Heart right ventricle (tissue), 16 donors: ENCODE measurements at regions not wholly inside any gene's neighbourhood (a gene's known extent, or its start where the extent isn't known, plus 50 kb on each side); places are given as distances from the start of the nearest gene placed in this dataset.

ENCODE experiments used
- ATAC-seq, 8 donors: fragments of 200-7000 bp; cut with Tn5 transposase; one replicate each; pipeline ENCODE4 v1.9.1; 2020; ENCODE audit warnings: mild to moderate bottlenecking in 8 of 8, moderate library complexity in 8 of 8, moderate number of reproducible peaks in 1 of 8
- DNase-seq, 2 donors: peaks; one replicate each; pipeline ENCODE4 v3.0.0-alpha.2; 2020
- H3K27ac ChIP-seq, 10 donors: fragments of 200-600 bp; sonication (generic) in 2 of 10; one replicate each; pipeline versions ENCODE4 v1.5.0 to v1.8.0; 2020 to 2022; ENCODE audit warnings: mild to moderate bottlenecking in 3 of 10
- H3K27me3 ChIP-seq, 7 donors: fragments of 200-600 bp; one replicate each; pipeline ENCODE4 v1.8.0; 2021 to 2022; ENCODE audit warnings: mild to moderate bottlenecking in 2 of 7
- H3K36me3 ChIP-seq, 9 donors: fragments of 200-600 bp; sonication (generic) in 1 of 9; one replicate each; pipeline versions ENCODE4 v1.5.0 to v1.8.0; 2020 to 2022; ENCODE audit warnings: mild to moderate bottlenecking in 2 of 9
- H3K4me1 ChIP-seq, 9 donors: fragments of 200-600 bp; sonication (generic) in 1 of 9; one replicate each; pipeline versions ENCODE4 v1.5.0 to v1.8.0; 2020 to 2022; ENCODE audit warnings: mild to moderate bottlenecking in 4 of 9
- H3K4me3 ChIP-seq, 10 donors: fragments of 200-600 bp; sonication (generic) in 2 of 10; one replicate each; pipeline versions ENCODE4 v1.5.0 to v1.8.0; 2020 to 2022; ENCODE audit warnings: mild to moderate bottlenecking in 7 of 10, moderate library complexity in 2 of 10
- H3K9me3 ChIP-seq, 11 donors: fragments of 200-600 bp in 10 of 11; sonication (generic) in 2 of 11; one replicate each; pipeline versions ENCODE4 v1.5.0 to v1.8.0; 2013 to 2022; ENCODE audit warnings: mild to moderate bottlenecking in 2 of 11, control low read depth in 1 of 11, moderate library complexity in 1 of 11
- WGBS, 2 donors: extraction: QIAGEN DNeasy Blood & Tissue Kit; methylation state at CpG; one replicate each; pipeline ENCODE4 v1.1.7; 2013; ENCODE audit warnings: inconsistent platforms in 1 of 2; 5-methylcytosine and 5-hydroxymethylcytosine counted together
- intact Hi-C, 10 donors: fragments of 100-400 bp; cut with DNase I; formaldehyde crosslinking; loops; one replicate each; pipeline versions ENCODE4 v1.11.1 to v1.14.2; 2022
- TF ChIP-seq, protein P1 (sequence below), 9 donors: fragments of 200-600 bp; sonication (generic) in 2 of 9; IDR thresholded peaks; one replicate each; pipeline versions ENCODE4 v1.5.0 to v1.8.0; 2021 to 2022; ENCODE audit warnings: antibody characterized with exemption in 9 of 9, mild to moderate bottlenecking in 5 of 9, moderate library complexity in 1 of 9
- donor health status: Arrhythmogenic right ventricular cardiomyopathy.
- donor health status: ischemic (EF 13 %, LVEDD 7.1; RV severe dilation, severe dysfunction).
- donor health status: healthy with polysubstance abuse.
- donor health status: DM: no; HTN: yes; CAD: no.
- donor health status: DM: no; HTN: no; CAD: no.
- donor health status: ischemic (EF 25% LVEDD 6.9; RV normal size, moderate dysfunction).
- donor health status: ischemic (EF 25% LVEDD 5.7; RV mildly dilated, moderate dysfunction).
- donor health status: healthy.
- donor health status: DM: yes; HTN: yes; CAD: no.
- donor health status: Ischemic cardiomyopathy.
- donor health status: ischemic (EF 35%, LVEDD 5.7; RV mildly dilated, moderate dysfunction).
- donor health status: nonischemic (EF 11% LVEDD 7.7; RV severe dilation, severe dysfunction).
- donor health status: DM: yes; HTN: yes; CAD: no.
- donor health status: PGD.
- donor health status: ischemic (EF 29% LVEDD 5.4; RV normal size, mild dysfunction).
- donor health status: nonischemic (EF 23%, LVEDD 6.1; RV moderate dilation, normal function).

DNA sequence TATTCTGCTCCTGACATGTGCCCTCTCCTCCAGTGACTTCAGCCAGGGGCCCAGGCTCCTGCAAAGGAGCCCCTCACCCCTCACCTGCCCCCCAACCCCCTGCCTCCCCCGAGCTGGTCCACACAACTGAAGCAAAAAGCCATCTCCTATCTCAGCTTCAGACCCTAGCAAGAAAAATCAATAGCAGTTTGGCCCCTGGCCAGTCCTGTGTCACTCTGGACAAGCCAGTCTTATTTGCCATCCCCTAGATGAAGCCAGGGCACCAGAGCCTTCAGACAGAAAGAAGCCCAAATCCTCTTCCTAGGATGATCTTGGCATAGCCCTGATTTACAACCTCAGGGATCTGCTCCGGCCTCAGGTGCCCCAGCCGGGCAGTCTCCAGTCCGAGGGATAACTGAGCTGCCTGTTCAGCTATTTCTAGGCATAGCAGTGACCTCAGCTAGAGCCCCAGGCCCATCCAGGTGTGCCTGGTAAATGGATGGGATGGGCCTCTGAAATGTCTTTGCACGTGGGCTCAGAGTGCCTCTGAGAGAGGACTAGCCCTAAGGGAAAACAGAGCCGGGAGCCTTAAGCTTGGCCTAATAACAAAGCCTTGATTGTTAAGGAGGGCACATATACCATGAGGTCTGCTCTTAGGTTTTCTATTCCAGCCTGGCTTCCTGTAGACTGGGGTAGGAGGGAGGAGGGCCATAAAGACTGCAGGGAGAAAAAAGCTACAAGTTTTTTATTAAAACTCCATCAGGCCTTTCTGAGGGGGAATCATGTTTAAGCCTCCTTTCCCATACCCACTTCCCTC lies 242.0 kb downstream of the SHQ1 start:
- intact Hi-C loops: no loop called here
- Histone ChIP-seq H3K27me3 (no peaks in the 10 kb centered on the region), H3K9me3 (no peaks in the 10 kb centered on the region), H3K27ac (no peak overlapping the region), H3K4me3 (no peak overlapping the region), H3K4me1 (no peaks in the 10 kb centered on the region), H3K36me3 (no peaks in the 10 kb centered on the region)
- 84 to 90% methylated on average over 6 of the region's 6 CpGs for WGBS, 2 donors
- DNase-seq (no peak), ATAC-seq (no peak)
- TF ChIP-seq, protein P1, sequence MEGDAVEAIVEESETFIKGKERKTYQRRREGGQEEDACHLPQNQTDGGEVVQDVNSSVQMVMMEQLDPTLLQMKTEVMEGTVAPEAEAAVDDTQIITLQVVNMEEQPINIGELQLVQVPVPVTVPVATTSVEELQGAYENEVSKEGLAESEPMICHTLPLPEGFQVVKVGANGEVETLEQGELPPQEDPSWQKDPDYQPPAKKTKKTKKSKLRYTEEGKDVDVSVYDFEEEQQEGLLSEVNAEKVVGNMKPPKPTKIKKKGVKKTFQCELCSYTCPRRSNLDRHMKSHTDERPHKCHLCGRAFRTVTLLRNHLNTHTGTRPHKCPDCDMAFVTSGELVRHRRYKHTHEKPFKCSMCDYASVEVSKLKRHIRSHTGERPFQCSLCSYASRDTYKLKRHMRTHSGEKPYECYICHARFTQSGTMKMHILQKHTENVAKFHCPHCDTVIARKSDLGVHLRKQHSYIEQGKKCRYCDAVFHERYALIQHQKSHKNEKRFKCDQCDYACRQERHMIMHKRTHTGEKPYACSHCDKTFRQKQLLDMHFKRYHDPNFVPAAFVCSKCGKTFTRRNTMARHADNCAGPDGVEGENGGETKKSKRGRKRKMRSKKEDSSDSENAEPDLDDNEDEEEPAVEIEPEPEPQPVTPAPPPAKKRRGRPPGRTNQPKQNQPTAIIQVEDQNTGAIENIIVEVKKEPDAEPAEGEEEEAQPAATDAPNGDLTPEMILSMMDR (IDR thresholded peaks at IDR 0.05): no peak

DNA sequence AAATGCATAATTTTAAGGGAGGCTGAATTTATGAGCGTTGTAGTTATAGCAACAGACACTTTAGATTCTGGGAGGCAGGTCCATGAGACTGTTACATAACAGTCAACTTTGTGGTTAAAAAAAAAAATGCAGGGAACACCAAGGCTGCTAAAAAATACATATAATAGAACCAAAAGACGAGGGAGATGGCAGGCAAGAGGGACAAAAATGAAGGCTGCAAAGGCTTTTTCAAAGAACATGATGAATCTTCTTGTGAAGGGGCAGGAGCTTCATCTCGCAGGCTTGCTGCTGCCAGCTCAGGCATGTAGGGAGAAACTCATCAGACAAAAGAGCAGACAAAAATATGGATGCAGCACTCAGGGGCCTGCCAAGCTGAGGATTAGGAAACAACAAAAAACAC lies 243.9 kb downstream of the SHQ1 start:
- no peaks in the 10 kb centered on the region for H3K9me3 ChIP-seq
- TF ChIP-seq, protein P1 (IDR thresholded peaks at IDR 0.05): no peak

DNA sequence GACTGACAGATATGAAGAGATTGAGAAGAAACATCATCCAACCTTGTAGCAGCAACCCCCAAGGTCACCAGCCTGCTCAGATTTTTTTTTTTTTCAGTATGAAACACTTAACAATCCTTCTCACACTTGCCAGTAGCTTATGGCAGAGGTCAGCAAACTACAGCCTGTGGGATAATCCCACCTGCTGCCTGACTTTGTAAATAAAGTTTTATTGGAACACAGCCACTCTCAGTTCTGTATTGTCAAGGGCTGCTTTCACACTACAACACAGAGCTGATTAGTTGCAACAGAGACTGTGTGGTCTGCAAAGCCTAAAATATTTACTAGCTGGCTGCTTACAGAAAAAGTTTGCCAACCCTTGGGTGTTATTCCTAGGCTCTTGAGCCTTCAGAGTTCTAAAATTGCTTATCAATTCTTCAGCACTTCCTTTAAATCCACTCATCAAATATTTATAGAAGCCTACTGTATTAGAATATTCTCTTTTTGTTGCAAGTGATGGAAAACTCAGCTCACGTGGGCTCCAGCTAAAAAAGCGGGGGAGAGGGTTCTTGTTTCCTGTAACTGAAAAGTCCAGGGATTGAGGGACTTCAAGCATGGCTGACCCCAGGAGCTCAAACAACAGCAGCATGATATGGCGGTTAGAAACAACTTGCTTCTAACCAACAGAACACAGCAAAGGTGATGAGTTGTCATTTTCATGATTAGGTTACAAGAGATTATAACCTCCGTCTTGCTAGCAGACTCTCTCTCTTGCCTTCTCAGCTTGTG lies 246.1 kb downstream of the SHQ1 start:
- WGBS, 2 donors: 74 to 82% methylated on average over 4 of the region's 4 CpGs
- H3K4me1 ChIP-seq: peaks cover 0 to 5% (median 0%) of the 10 kb centered on the region in 9 donors
- H3K9me3 ChIP-seq: no peaks in the 10 kb centered on the region
- no peaks in the 10 kb centered on the region for H3K36me3 ChIP-seq
- DNase-seq (no peak), ATAC-seq (no peak)
- no peak overlapping the region for H3K4me3 ChIP-seq
- no peak overlapping the region for H3K27ac ChIP-seq
- TF ChIP-seq, protein P1 (IDR thresholded peaks at IDR 0.05): no peak
- peaks cover 0 to 3% (median 0%) of the 10 kb centered on the region in 7 donors for H3K27me3 ChIP-seq
- intact Hi-C loops: no loop called here

More for the DNA sequence above, 243.9 kb downstream of the SHQ1 start:
- 83 to 86% methylated on average over 3 of the region's 3 CpGs for WGBS, 2 donors
- intact Hi-C loops: no loop called here
- Histone ChIP-seq H3K27me3 (no peaks in the 10 kb centered on the region), H3K4me3 (no peak overlapping the region), H3K4me1 (no peaks in the 10 kb centered on the region), H3K27ac (no peak overlapping the region), H3K36me3 (no peaks in the 10 kb centered on the region)
- DNase-seq (no peak), ATAC-seq (no peak)

DNA sequence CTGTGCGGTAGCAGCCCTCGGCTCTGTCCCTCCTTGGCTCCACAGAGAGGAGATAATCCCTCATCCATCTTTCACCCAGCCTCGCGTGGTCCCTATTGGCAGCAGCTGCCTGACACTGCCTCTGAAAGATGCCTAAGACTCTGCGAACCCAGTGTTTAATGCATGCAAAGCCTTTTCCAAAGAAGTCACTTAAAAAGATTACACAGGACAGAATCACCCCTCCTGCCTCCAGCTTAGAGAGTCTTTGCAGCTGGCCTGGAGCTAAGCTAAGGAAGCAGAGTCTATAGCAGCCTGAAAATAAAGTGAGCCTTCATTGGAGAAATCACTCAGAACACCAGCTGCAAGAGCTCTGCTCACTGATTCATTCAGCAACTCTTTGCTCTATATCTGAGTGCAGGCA lies 247.2 kb downstream of the SHQ1 start:
- peaks cover 0 to 7% (median 0%) of the 10 kb centered on the region in 7 donors for H3K27me3 ChIP-seq
- 69 to 79% methylated on average over 5 of the region's 5 CpGs for WGBS, 2 donors
- H3K9me3 ChIP-seq: no peaks in the 10 kb centered on the region
- TF ChIP-seq, protein P1 (IDR thresholded peaks at IDR 0.05): no peak
- no peak for ATAC-seq
- no peak overlapping the region for H3K27ac ChIP-seq
- H3K4me1 ChIP-seq: peaks cover 0 to 5% (median 0%) of the 10 kb centered on the region in 9 donors
- H3K4me3 ChIP-seq: no peak overlapping the region
- H3K36me3 ChIP-seq: no peaks in the 10 kb centered on the region
- intact Hi-C loops: no loop called here
- no peak for DNase-seq
